ENCODE measurements at regions not wholly inside any gene's neighbourhood (a gene's known extent, or its start where the extent isn't known, plus 50 kb on each side); places are given as distances from the start of the nearest gene placed in this dataset.
"Not testable (repeated sequence)": the region's sequence is repeated elsewhere in the genome, so short reads cannot be mapped to it uniquely, and the experiment has no call there.

- no peak overlapping the region for H3K27ac Mint-ChIP-seq
- ChIA-PET POLR2A (no interaction called here), CTCF (no interaction called here)
- DNase-seq: no peak
- H3K27me3 Mint-ChIP-seq: peaks cover 31% of the 10 kb centered on the region
- no peak overlapping the region for H3K4me3 Mint-ChIP-seq
- no peaks in the 10 kb centered on the region for H3K36me3 Mint-ChIP-seq (ENCODE audit: low read depth)
- H3K4me1 Mint-ChIP-seq: no peaks in the 10 kb centered on the region
- peaks cover 2% of the 10 kb centered on the region for H3K9me3 Mint-ChIP-seq
Measured at GRCh38 chr3:53401154-53401553, 53.8 kb upstream of the DCP1A start.

- DNase-seq: no peak
- Mint-ChIP-seq H3K36me3 (ENCODE audit: low read depth) (no peaks in the 10 kb centered on the region), H3K27me3 (peaks cover 31% of the 10 kb centered on the region), H3K4me3 (no peak overlapping the region), H3K9me3 (no peaks in the 10 kb centered on the region), H3K27ac (no peak overlapping the region), H3K4me1 (peaks cover 3% of the 10 kb centered on the region)
- CTCF ChIA-PET: no interaction called here
- POLR2A ChIA-PET: no interaction called here
Measured at GRCh38 chr3:53402326-53402725, 55.0 kb upstream of the DCP1A start.

- H3K27ac Mint-ChIP-seq: no peak overlapping the region
- H3K4me3 Mint-ChIP-seq: no peak overlapping the region
- peaks cover 17% of the 10 kb centered on the region for H3K9me3 Mint-ChIP-seq
- no peak for DNase-seq
- no peaks in the 10 kb centered on the region for H3K36me3 Mint-ChIP-seq (ENCODE audit: low read depth)
- H3K4me1 Mint-ChIP-seq: peaks cover 3% of the 10 kb centered on the region
- ChIA-PET CTCF (interaction anchor here (0.6 to 1.0 kb wide), 2 partner anchors 41 to 204 kb away, joined by 3 to 6 read pairs; no protein-coding TSS in a partner anchor), POLR2A (no interaction called here)
- H3K27me3 Mint-ChIP-seq: peaks cover 8% of the 10 kb centered on the region
Measured at GRCh38 chr3:53411371-53411770, 64.0 kb upstream of the DCP1A start.

GRCh38 chr3:53412953-53413352 is 65.6 kb upstream of the DCP1A start:
- Mint-ChIP-seq H3K36me3 (ENCODE audit: low read depth) (no peaks in the 10 kb centered on the region), H3K4me1 (no peaks in the 10 kb centered on the region), H3K27me3 (peaks cover 6% of the 10 kb centered on the region), H3K4me3 (no peak overlapping the region), H3K27ac (no peak overlapping the region), H3K9me3 (peaks cover 17% of the 10 kb centered on the region)
- CTCF ChIA-PET: no interaction called here
- DNase-seq: no peak
- POLR2A ChIA-PET: no interaction called here

DNA sequence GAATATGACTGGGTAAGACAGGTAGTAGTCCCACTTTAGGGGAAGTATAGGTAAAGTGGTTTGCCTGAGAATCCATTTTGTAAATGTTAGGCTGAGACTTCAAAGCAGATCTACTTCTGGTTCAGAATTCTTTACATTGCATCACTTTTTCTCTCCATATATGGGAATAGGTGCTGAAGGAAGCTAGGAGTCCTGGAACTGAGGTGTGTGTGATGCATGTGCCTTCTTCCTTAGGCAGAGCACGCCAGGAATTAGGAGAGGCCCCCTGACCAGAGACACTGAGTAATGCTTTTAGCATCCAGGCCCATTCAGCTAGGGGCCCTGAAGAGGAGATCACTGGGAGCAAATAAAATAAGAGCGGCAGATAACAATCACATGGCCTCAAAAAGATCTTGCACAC is 69.2 kb upstream of the DCP1A start:
- Mint-ChIP-seq H3K4me3 (no peak overlapping the region), H3K4me1 (no peaks in the 10 kb centered on the region), H3K36me3 (ENCODE audit: low read depth) (no peaks in the 10 kb centered on the region), H3K27me3 (no peaks in the 10 kb centered on the region), H3K27ac (no peak overlapping the region), H3K9me3 (peaks cover 17% of the 10 kb centered on the region)
- ChIA-PET CTCF (no interaction called here), POLR2A (no interaction called here)
- DNase-seq: no peak

GRCh38 chr3:53420831-53421230 is 73.5 kb upstream of the DCP1A start:
- Mint-ChIP-seq H3K27ac (no peak overlapping the region), H3K9me3 (no peaks in the 10 kb centered on the region), H3K27me3 (no peaks in the 10 kb centered on the region), H3K4me3 (no peak overlapping the region), H3K36me3 (ENCODE audit: low read depth) (no peaks in the 10 kb centered on the region), H3K4me1 (no peaks in the 10 kb centered on the region)
- ChIA-PET CTCF (no interaction called here), POLR2A (no interaction called here)
- DNase-seq: no peak

DNA sequence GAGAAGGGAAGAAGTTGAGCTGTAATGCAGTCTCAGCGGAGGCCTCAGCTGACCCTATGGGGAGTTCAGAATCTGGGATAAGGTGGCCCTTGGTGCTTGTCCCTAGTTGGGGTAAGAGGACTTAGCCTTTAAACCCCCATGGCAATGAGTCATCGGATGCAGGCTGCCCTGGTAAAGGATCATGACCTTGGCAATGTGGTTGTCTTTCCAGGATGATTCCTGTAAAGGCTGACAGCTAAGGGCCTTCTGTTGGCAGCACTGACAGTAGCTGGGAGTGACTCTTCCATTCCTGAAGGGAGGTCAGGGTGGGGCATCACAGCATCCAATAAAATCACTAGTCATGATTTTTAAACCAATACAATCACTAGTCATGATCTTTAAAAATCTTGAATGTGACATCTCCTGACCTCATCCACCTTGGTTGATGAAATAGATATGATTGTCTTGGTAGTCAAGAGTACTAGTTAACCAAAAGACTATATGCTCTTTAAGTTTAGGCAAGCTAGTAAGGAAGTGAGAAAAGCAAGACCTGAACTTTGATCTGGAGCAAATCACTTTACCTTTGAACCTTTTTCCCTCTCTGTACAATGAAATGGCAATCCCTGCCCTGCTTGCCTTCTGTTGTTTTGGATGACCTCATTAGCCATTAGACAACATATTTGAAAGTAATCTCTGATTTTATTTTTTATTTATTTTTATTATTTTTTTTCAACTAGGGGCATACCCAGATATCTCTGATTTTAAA is 71.3 kb upstream of the CACNA1D start:
- H3K4me1 Mint-ChIP-seq: no peaks in the 10 kb centered on the region
- no peak overlapping the region for H3K4me3 Mint-ChIP-seq
- H3K9me3 Mint-ChIP-seq: no peaks in the 10 kb centered on the region
- ChIA-PET POLR2A (no interaction called here), CTCF (no interaction called here)
- H3K27ac Mint-ChIP-seq: no peak overlapping the region
- no peak for DNase-seq
- no peaks in the 10 kb centered on the region for H3K27me3 Mint-ChIP-seq
- H3K36me3 Mint-ChIP-seq (ENCODE audit: low read depth): no peaks in the 10 kb centered on the region

GRCh38 chr3:53425936-53426335 is 68.5 kb upstream of the CACNA1D start:
- no peak overlapping the region for H3K27ac Mint-ChIP-seq
- no peaks in the 10 kb centered on the region for H3K9me3 Mint-ChIP-seq
- H3K4me3 Mint-ChIP-seq: no peak overlapping the region
- ChIA-PET POLR2A (no interaction called here), CTCF (no interaction called here)
- no peaks in the 10 kb centered on the region for H3K4me1 Mint-ChIP-seq
- peaks cover 13% of the 10 kb centered on the region for H3K27me3 Mint-ChIP-seq
- DNase-seq: no peak
- no peaks in the 10 kb centered on the region for H3K36me3 Mint-ChIP-seq (ENCODE audit: low read depth)

DNA sequence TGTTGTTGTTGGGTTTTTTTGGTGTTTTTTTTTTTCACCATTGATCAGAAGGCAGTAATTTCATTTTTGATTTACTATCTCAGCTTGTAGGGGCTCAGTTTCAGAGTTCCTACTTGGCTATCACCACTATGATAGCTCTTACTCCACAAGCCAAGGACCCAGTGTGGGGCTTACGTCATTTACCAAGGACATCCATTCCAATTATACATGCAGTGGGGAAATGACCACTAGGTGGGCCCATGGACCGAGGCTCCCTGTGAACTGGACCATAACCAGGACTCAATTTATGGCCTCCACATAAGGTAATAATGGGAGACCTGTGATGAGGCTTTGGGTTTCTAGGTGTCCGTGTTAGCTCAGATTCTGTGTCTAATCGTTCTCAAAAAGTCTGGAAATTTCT is 67.5 kb upstream of the CACNA1D start:
- Mint-ChIP-seq H3K4me3 (no peak overlapping the region), H3K36me3 (ENCODE audit: low read depth) (no peaks in the 10 kb centered on the region), H3K27me3 (peaks cover 17% of the 10 kb centered on the region), H3K4me1 (no peaks in the 10 kb centered on the region), H3K9me3 (no peaks in the 10 kb centered on the region), H3K27ac (no peak overlapping the region)
- ChIA-PET CTCF (no interaction called here), POLR2A (no interaction called here)
- no peak for DNase-seq

GRCh38 chr3:53436828-53437227 is 57.6 kb upstream of the CACNA1D start:
- CTCF ChIA-PET: no interaction called here
- POLR2A ChIA-PET: no interaction called here
- H3K27ac Mint-ChIP-seq: no peak overlapping the region
- no peaks in the 10 kb centered on the region for H3K4me1 Mint-ChIP-seq
- H3K9me3 Mint-ChIP-seq: no peaks in the 10 kb centered on the region
- peaks cover 19% of the 10 kb centered on the region for H3K27me3 Mint-ChIP-seq
- no peak for DNase-seq
- H3K36me3 Mint-ChIP-seq (ENCODE audit: low read depth): no peaks in the 10 kb centered on the region
- no peak overlapping the region for H3K4me3 Mint-ChIP-seq

DNA sequence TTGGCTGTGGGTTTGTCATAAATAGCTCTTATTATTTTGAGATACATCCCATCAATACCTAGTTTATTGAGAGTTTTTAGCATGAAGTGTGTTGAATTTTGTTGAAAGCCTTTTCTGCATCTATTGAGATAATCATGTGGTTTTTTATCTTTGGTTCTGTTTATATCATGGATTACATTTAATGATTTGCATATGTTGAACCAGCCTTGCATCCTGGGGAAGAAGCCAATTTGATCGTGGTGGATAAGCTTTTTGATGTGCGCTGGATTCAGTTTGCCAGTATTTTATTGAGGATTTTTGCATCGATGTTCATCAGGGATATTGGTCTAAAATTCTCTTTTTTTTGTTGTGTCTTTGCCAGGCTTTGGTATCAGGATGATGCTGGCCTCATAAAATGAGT is 51.5 kb upstream of the CACNA1D start:
- H3K4me1 Mint-ChIP-seq; CTCF ChIA-PET; H3K9me3 Mint-ChIP-seq; H3K36me3 Mint-ChIP-seq (ENCODE audit: low read depth); DNase-seq; H3K27ac Mint-ChIP-seq; H3K4me3 Mint-ChIP-seq; POLR2A ChIA-PET: not testable (repeated sequence)
- H3K27me3 Mint-ChIP-seq: peaks cover 32% of the 10 kb centered on the region
